ENCODE measurements at regions not wholly inside any gene's neighbourhood (a gene's known extent, or its start where the extent isn't known, plus 50 kb on each side); places are given as distances from the start of the nearest gene placed in this dataset.

- no peak for DNase-seq
- Histone ChIP-seq H3K9me3 (no peaks in the 10 kb centered on the region), H3K9ac (ENCODE audit: low read depth in 2 of 2, low read length in 2 of 2) (no peak overlapping the region), H3K27ac (no peak overlapping the region), H3K4me1 (no peaks in the 10 kb centered on the region), H3K4me3 (no peak overlapping the region), H3K36me3 (no peaks in the 10 kb centered on the region), H3K27me3 (no peaks in the 10 kb centered on the region)
- TF ChIP-seq, protein P1, sequence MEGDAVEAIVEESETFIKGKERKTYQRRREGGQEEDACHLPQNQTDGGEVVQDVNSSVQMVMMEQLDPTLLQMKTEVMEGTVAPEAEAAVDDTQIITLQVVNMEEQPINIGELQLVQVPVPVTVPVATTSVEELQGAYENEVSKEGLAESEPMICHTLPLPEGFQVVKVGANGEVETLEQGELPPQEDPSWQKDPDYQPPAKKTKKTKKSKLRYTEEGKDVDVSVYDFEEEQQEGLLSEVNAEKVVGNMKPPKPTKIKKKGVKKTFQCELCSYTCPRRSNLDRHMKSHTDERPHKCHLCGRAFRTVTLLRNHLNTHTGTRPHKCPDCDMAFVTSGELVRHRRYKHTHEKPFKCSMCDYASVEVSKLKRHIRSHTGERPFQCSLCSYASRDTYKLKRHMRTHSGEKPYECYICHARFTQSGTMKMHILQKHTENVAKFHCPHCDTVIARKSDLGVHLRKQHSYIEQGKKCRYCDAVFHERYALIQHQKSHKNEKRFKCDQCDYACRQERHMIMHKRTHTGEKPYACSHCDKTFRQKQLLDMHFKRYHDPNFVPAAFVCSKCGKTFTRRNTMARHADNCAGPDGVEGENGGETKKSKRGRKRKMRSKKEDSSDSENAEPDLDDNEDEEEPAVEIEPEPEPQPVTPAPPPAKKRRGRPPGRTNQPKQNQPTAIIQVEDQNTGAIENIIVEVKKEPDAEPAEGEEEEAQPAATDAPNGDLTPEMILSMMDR (IDR thresholded peaks at IDR 0.05): no peak
- intact Hi-C loops (cut with DNase I): no loop called here
Observed at GRCh38 chr15:61447981-61448380, 218.9 kb upstream of the RORA start.

- H3K4me3 ChIP-seq: no peak overlapping the region
- intact Hi-C loops (cut with DNase I): no loop called here
- no peaks in the 10 kb centered on the region for H3K9me3 ChIP-seq
- H3K27me3 ChIP-seq: no peaks in the 10 kb centered on the region
- no peaks in the 10 kb centered on the region for H3K4me1 ChIP-seq
- TF ChIP-seq, protein P1 (IDR thresholded peaks at IDR 0.05): no peak
- no peak overlapping the region for H3K27ac ChIP-seq
- no peak overlapping the region for H3K9ac ChIP-seq (ENCODE audit: low read depth in 2 of 2, low read length in 2 of 2)
- DNase-seq: no peak
- H3K36me3 ChIP-seq: no peaks in the 10 kb centered on the region
Observed at GRCh38 chr15:61444585-61444984, 215.5 kb upstream of the RORA start.

GRCh38 chr15:61442821-61443220, 213.7 kb upstream of the RORA start:
- Histone ChIP-seq H3K27ac (no peak overlapping the region), H3K36me3 (no peaks in the 10 kb centered on the region), H3K4me3 (no peak overlapping the region), H3K9ac (ENCODE audit: low read depth in 2 of 2, low read length in 2 of 2) (no peak overlapping the region), H3K9me3 (no peaks in the 10 kb centered on the region), H3K27me3 (no peaks in the 10 kb centered on the region), H3K4me1 (no peaks in the 10 kb centered on the region)
- TF ChIP-seq, protein P1 (IDR thresholded peaks at IDR 0.05): no peak
- intact Hi-C loops (cut with DNase I): no loop called here
- DNase-seq: no peak

- Histone ChIP-seq H3K9ac (ENCODE audit: low read depth in 2 of 2, low read length in 2 of 2) (no peak overlapping the region), H3K4me1 (no peaks in the 10 kb centered on the region), H3K27ac (no peak overlapping the region), H3K9me3 (no peaks in the 10 kb centered on the region), H3K4me3 (no peak overlapping the region), H3K36me3 (no peaks in the 10 kb centered on the region), H3K27me3 (no peaks in the 10 kb centered on the region)
- TF ChIP-seq, protein P1 (IDR thresholded peaks at IDR 0.05): no peak
- DNase-seq: no peak
- intact Hi-C loops (cut with DNase I): no loop called here
Observed at GRCh38 chr15:61441891-61442290, 212.8 kb upstream of the RORA start.

DNA sequence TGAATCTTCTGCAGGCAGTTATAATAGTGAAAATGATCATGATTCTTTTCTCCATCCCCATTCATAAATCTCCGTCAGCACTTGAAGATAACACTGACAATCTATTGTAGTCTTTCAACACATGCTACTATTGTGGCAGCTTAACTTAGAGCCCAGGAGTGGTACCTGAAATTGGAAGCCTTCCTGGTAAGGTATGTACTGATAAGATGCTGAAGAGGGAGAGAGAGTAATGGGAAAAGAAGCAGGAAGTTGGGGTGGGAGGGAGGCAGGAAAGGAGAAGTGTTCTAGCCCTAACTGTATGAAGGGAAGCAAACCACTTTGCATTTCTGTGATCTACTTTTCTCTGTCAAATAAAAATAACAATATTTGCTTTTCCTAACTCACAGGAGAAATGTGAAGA, 197.4 kb upstream of the RORA start:
- no peaks in the 10 kb centered on the region for H3K4me1 ChIP-seq
- H3K27me3 ChIP-seq: no peaks in the 10 kb centered on the region
- intact Hi-C loops (cut with DNase I): no loop called here
- no peaks in the 10 kb centered on the region for H3K9me3 ChIP-seq
- H3K27ac ChIP-seq: no peak overlapping the region
- no peak overlapping the region for H3K4me3 ChIP-seq
- H3K36me3 ChIP-seq: no peaks in the 10 kb centered on the region
- no peak for DNase-seq
- TF ChIP-seq, protein P1 (IDR thresholded peaks at IDR 0.05): no peak
- no peak overlapping the region for H3K9ac ChIP-seq (ENCODE audit: low read depth in 2 of 2, low read length in 2 of 2)

- Histone ChIP-seq H3K9me3 (no peaks in the 10 kb centered on the region), H3K4me1 (no peaks in the 10 kb centered on the region), H3K9ac (ENCODE audit: low read depth in 2 of 2, low read length in 2 of 2) (no peak overlapping the region), H3K27ac (no peak overlapping the region), H3K36me3 (no peaks in the 10 kb centered on the region), H3K27me3 (no peaks in the 10 kb centered on the region), H3K4me3 (no peak overlapping the region)
- intact Hi-C loops (cut with DNase I): no loop called here
- no peak for DNase-seq
- TF ChIP-seq, protein P1 (IDR thresholded peaks at IDR 0.05): no peak
Observed at GRCh38 chr15:61425934-61426333, 196.8 kb upstream of the RORA start.
